ENCODE measurements at regions not wholly inside any gene's neighbourhood (a gene's known extent, or its start where the extent isn't known, plus 50 kb on each side); places are given as distances from the start of the nearest gene placed in this dataset.
"Not testable (repeated sequence)": the region's sequence is repeated elsewhere in the genome, so short reads cannot be mapped to it uniquely, and the experiment has no call there.

DNA sequence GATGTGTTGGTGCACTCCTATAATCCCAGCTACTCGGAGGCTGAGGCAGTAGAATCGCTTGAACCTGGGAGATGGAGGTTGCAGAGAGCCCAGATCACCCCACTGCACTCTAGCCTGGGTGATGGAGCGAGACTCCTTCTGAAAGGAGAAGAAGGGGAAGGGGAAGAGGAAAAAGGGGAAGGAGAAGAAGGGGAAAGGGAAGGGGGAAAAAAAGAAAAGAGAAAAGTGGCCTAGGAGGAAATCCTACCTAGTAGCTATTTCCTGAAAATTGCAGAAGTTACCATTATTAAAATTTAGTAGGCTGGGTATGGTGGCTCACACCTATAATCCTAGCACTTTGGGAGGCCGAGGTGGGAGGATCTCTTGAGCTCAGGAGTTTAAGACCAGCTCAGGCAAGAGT is 67.4 kb downstream of the ARRDC3 start:
- Mint-ChIP-seq H3K4me3 (no peak overlapping the region), H3K27ac (no peak overlapping the region), H3K27me3 (peaks cover 8% of the 10 kb centered on the region), H3K4me1 (peaks cover 53% of the 10 kb centered on the region), H3K36me3 (peaks cover 2% of the 10 kb centered on the region), H3K9me3 (no peaks in the 10 kb centered on the region)
- CTCF ChIA-PET, result interaction anchor here (0.8 to 1.7 kb wide), 3 partner anchors 11 to 92 kb away, joined by 3 to 6 read pairs (median 4); no protein-coding TSS in a partner anchor
- DNase-seq, result no peak

DNA sequence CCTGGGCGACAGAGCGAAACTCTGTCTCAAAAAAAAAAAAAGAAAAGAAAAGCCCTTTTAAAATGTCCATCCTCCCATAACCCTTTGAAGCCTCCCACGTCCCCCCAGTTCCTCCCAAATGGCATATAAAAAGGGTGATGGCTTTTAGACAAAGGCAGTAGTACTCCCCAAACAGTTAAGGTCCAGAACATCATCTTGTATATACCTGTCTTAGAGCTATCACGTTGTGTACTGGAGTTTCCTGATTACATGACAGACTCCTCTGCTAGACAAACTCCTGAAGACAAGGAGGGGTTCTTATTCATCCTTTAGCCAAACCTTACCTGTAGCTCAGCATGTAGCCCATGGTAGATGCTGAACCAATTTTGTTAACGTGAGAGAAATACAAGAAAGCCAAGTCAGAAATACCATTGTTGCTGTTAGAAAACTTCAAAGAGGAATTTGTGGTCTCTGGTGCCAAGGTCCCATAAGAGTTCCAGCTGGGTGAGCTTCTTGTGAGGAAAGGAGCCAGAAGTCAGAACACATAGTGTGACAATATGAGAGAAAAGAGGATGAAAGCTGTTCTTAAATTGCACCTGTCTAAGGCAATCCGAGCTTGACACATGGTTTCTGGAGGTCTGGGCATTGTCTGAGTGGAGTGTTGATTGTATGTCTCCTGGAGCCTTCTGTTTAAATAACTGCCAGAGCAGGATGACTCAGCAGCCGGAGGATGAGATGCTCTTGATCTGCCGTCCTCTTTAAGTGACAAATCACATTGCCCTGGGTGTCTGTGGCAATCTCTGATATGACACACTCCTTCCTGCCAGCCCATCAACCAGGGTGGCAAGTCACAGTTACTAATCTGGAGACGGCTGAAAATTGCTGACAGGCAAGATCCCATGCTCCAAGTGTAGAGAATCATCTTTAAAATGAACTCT is 69.1 kb downstream of the ARRDC3 start:
- peaks cover 4% of the 10 kb centered on the region for H3K36me3 Mint-ChIP-seq
- H3K4me1 Mint-ChIP-seq, result peaks cover 59% of the 10 kb centered on the region
- H3K27ac Mint-ChIP-seq, result peak overlapping the region; percentile 87
- DNase-seq, result peak; percentile 84
- CTCF ChIA-PET, result interaction anchor here (1.2 to 4.3 kb wide), 4 partner anchors 66 to 105 kb away, joined by 3 to 33 read pairs (median 4); partner anchors contain the start of gene ARRDC3
- peak overlapping the region; percentile 36 for H3K4me3 Mint-ChIP-seq
- peaks cover 8% of the 10 kb centered on the region for H3K27me3 Mint-ChIP-seq
- H3K9me3 Mint-ChIP-seq, result no peaks in the 10 kb centered on the region

DNA sequence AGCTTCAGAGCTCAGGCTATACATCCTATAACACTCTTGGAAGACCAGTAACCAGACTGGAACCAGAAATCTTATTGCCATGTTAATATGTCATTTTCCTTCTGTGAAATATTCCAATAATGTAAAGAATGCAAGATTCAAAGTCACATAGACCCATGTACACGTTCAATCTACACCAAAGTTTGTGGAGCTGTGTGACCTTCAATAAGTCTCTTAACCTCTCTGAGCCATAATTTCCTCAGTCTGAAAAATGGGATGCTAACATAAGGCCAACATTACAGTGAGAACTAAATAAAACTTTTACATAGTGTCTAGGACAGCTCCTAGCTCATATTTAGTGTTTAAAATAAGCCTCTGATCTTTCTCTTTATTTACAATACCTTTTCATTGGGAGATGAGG is 70.4 kb downstream of the ARRDC3 start:
- H3K27me3 Mint-ChIP-seq, result peaks cover 4% of the 10 kb centered on the region
- DNase-seq, result no peak
- CTCF ChIA-PET, result interaction anchor here (1.4 to 4.3 kb wide), 2 partner anchors 70 to 73 kb away, joined by 3 to 33 read pairs; partner anchors contain the start of gene ARRDC3
- no peaks in the 10 kb centered on the region for H3K9me3 Mint-ChIP-seq
- peaks cover 55% of the 10 kb centered on the region for H3K4me1 Mint-ChIP-seq
- peak overlapping the region; percentile 89 for H3K27ac Mint-ChIP-seq
- H3K4me3 Mint-ChIP-seq, result no peak overlapping the region
- H3K36me3 Mint-ChIP-seq, result peaks cover 4% of the 10 kb centered on the region

DNA sequence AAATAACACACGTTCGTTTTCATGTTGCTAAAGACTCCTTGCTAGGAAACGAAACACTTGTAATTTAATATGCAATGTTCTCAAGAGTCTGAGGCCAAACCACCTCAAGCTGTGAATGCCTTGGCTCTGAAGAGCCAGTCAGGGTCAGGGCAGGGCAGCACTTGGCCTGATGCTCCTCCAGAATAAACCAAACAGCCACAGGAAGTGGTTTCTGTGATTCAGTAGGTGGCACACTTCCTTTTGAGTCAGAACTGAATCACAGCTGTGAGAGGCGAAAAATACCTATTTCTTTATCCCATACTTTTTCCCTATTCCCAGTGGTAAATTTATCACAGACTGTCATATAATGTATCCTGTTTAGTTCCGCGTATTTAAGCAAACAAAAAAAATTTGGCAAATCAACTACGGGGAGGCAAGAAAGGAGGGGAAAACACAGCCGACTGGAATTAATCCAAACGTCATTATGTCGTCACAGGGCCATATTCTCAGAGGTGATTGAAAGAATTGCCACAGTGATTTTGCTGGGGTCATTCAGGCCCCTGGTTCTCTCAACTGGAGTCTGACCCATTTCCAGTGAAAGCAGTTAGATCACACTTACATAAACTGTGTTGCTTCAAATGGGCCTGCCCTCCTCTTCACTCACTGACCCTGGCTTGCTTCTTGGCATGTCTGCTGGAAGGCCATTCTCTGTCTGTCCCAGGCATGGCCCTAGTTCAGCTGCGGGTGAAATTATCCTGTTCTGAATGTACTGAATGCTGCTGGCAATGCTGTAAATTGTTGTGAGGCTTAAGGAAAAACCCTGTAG is 71.2 kb downstream of the ARRDC3 start:
- H3K27ac Mint-ChIP-seq, result peak overlapping the region; percentile 89
- H3K36me3 Mint-ChIP-seq, result peaks cover 4% of the 10 kb centered on the region

DNA sequence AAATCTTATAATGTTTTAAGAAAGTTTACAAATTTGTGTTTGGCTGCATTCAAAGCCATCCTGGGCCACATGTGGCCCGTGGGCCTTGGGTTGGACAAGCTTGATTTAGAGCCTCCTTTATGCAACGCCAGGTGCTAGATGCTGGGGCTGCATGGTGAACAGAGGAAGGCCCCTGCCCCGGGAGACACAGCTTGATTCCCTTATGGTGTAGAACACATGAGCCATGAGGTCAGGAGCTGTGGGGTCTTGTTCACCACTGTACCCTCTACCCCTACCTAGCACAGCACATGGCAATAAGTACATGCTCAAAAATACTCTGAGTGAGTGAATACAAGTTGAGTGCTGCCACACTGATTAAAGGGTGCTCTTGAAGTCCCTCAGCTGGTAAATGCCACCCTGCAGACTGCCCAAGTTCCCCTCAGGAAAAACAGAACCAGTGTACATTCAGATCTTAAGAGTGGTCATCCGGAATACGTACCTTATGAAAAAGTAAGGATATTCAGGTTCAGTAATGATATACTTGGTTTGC is 71.9 kb downstream of the ARRDC3 start:
- H3K27ac Mint-ChIP-seq, result peak overlapping the region; percentile 89
- no peaks in the 10 kb centered on the region for H3K9me3 Mint-ChIP-seq
- peaks cover 4% of the 10 kb centered on the region for H3K27me3 Mint-ChIP-seq
- DNase-seq, result no peak
- H3K4me3 Mint-ChIP-seq, result peak overlapping the region; percentile 34
- peaks cover 55% of the 10 kb centered on the region for H3K4me1 Mint-ChIP-seq
- H3K36me3 Mint-ChIP-seq, result peaks cover 4% of the 10 kb centered on the region
- CTCF ChIA-PET, result interaction anchor here (0.7 to 4.3 kb wide), 5 partner anchors 30 to 91 kb away, joined by 3 to 33 read pairs (median 3); no protein-coding TSS in a partner anchor

More for the DNA sequence above, 71.2 kb downstream of the ARRDC3 start:
- CTCF ChIA-PET, result interaction anchor here (0.7 to 4.3 kb wide), 5 partner anchors 31 to 92 kb away, joined by 3 to 33 read pairs (median 3); no protein-coding TSS in a partner anchor
- no peaks in the 10 kb centered on the region for H3K9me3 Mint-ChIP-seq
- H3K27me3 Mint-ChIP-seq, result peaks cover 4% of the 10 kb centered on the region
- peaks cover 55% of the 10 kb centered on the region for H3K4me1 Mint-ChIP-seq
- H3K4me3 Mint-ChIP-seq, result peak overlapping the region; percentile 34
- peak; percentile 76 for DNase-seq

DNA sequence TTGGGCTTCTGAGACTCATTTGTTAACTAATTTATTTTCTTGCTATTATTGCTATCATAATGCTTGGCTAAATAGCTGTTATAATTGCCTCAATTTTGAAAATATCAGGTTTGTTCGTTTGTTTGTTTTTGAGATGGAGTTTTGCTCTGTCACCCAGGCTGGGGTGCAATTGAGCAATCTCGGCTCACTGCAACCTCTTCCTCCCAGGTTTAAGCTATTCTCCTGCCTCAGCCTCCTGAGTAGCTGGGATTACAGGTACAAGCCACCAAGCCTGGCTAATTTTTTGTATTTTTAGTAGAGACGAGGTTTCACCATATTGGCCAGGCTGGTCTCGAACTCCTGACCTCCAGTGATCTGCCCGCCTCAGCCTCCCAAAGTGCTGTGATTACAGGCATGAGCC is 75.0 kb downstream of the ARRDC3 start:
- H3K27ac Mint-ChIP-seq, H3K36me3 Mint-ChIP-seq, DNase-seq, H3K27me3 Mint-ChIP-seq, H3K4me3 Mint-ChIP-seq, H3K9me3 Mint-ChIP-seq: not testable (repeated sequence)
- peaks cover 31% of the 10 kb centered on the region for H3K4me1 Mint-ChIP-seq
- CTCF ChIA-PET, result interaction anchor here (1.2 kb wide), 1 partner anchor 77 kb away, joined by 3 read pairs; no protein-coding TSS in a partner anchor

DNA sequence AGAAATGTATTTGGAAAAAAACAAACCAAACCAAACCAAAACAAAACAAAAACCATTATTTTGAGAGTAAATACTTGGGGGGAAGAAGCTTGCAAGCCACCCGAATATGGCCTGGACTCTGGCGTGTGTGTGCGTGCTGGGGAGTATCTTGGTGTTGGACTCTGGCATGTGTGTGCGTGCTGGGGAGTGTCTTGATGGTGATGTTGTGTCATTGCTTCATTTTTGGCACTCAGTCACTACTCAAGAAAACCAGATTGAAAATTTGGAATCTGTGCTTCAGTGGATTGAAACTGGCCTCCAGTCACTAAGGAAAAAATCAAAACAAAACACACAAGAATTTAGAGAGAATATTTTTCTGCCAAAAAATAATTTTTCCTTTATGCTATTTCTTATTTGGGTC is 76.1 kb downstream of the ARRDC3 start:
- Mint-ChIP-seq H3K9me3 (no peaks in the 10 kb centered on the region), H3K27ac (no peak overlapping the region), H3K4me1 (peaks cover 20% of the 10 kb centered on the region), H3K27me3 (no peaks in the 10 kb centered on the region), H3K4me3 (no peak overlapping the region), H3K36me3 (peaks cover 4% of the 10 kb centered on the region)
- DNase-seq, result no peak
- CTCF ChIA-PET, result no interaction called here

DNA sequence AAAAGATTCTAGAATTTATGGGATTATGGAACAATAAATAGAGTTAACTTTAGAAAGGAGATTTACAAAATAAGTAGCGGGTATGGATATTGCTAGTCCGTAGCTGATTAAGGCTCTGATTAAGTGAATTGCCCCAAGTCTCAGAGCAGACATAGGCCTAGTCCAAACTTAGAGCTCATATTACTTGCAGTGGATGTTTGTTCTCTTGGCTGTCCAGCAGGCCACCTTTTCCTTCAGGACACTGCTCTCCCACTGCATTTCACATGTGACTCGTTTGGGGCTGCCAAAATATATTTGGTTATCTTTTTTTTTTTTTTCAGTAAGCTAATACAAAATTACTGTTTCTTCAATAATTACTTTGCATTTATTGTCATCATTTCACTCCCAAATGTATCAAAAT is 76.6 kb downstream of the ARRDC3 start:
- Mint-ChIP-seq H3K4me1 (peaks cover 14% of the 10 kb centered on the region), H3K4me3 (no peak overlapping the region), H3K36me3 (peaks cover 4% of the 10 kb centered on the region), H3K27me3 (no peaks in the 10 kb centered on the region), H3K27ac (no peak overlapping the region), H3K9me3 (no peaks in the 10 kb centered on the region)
- DNase-seq, result no peak
- CTCF ChIA-PET, result no interaction called here

DNA sequence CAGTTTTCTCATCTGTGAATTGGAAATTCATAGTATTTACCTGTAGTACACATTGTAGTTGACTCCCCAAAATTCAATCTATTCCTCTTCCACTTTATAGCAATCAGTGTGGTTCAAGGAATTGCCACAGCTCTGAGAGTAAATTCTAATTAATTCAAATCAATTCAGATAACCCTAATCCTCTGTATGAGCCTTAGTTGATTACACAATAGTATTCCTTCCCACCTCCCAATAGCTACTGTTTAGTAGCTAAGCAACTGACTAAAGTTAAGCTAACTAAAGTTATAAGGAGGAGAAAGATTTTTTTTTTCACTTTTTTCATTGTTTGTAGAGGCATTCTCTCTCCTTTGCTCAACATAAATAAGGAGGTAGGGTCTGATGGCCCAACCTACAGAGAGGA is 77.5 kb downstream of the ARRDC3 start:
- DNase-seq, result no peak
- H3K9me3 Mint-ChIP-seq, result no peaks in the 10 kb centered on the region
- H3K27me3 Mint-ChIP-seq, result no peaks in the 10 kb centered on the region
- no peak overlapping the region for H3K27ac Mint-ChIP-seq
- no peak overlapping the region for H3K4me3 Mint-ChIP-seq
- CTCF ChIA-PET, result interaction anchor here (0.5 kb wide), 1 partner anchor 112 kb away, joined by 3 read pairs; no protein-coding TSS in a partner anchor
- H3K4me1 Mint-ChIP-seq, result peaks cover 6% of the 10 kb centered on the region
- H3K36me3 Mint-ChIP-seq, result peaks cover 2% of the 10 kb centered on the region

DNA sequence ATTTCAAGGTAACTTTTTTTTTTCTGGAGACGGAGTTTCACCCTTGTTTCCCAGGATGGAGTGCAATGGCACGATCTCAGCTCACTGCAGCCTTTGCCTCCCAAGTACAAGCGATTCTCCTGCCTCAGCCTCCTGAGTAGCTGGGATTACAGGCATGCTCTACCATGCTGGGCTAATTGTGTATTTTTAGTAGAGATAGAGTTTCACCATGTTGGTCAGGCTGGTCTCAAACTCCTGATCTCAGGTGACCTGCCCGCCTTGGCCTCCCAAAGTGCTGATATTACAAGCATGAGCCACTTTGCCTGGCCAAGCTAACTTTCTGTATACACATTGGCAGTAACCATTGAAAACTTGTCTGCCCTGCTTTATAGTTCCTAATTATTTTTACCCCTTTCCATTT is 79.1 kb downstream of the ARRDC3 start:
- not testable (repeated sequence) for H3K36me3 Mint-ChIP-seq, H3K9me3 Mint-ChIP-seq, H3K4me3 Mint-ChIP-seq, H3K4me1 Mint-ChIP-seq, H3K27me3 Mint-ChIP-seq, DNase-seq, H3K27ac Mint-ChIP-seq
- CTCF ChIA-PET, result interaction anchor here (0.8 kb wide), 1 partner anchor 80 kb away, joined by 3 read pairs; no protein-coding TSS in a partner anchor

DNA sequence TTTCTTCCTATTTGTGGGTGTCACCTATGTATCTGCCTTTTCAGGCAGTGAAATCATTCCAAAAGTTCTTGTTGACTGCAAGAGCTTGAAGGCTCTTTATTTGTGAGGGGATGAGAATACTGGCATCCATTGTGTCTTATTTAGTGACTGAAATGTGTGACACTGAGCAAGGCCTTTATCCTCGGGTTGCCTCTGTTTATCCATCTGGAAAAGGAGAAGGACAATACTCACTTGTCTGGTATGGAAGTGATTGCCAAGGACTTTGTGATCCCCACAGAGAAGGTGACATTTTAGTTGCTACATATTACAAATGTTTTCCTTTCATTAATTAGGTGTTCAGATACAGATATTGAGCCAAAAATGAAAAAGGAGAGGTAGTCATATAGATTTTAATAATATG is 80.2 kb downstream of the ARRDC3 start:
- Mint-ChIP-seq H3K4me1 (no peaks in the 10 kb centered on the region), H3K36me3 (no peaks in the 10 kb centered on the region), H3K27ac (no peak overlapping the region), H3K4me3 (no peak overlapping the region), H3K27me3 (no peaks in the 10 kb centered on the region), H3K9me3 (no peaks in the 10 kb centered on the region)
- no peak for DNase-seq
- CTCF ChIA-PET, result no interaction called here

DNA sequence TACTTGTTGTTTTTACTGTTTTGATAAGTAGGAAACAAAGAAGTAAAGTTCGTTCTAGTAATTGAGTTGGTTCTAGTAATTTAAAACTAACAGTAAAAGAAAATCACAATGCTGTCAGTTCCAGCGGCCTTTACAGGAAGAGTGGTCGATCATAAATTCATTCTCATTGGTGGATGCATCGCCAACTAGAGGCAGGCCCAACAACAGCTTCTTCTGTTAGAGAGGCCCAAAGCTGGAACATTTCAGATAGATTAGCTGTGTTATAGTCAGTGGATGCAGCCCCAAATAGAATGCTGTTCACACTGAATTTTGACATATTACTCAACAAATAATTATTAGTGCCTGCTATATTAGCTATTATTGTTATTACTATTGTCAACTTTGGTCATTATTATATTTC is 80.8 kb downstream of the ARRDC3 start:
- CTCF ChIA-PET, result no interaction called here
- DNase-seq, result no peak
- Mint-ChIP-seq H3K36me3 (no peaks in the 10 kb centered on the region), H3K27ac (no peak overlapping the region), H3K4me3 (no peak overlapping the region), H3K4me1 (no peaks in the 10 kb centered on the region), H3K27me3 (no peaks in the 10 kb centered on the region), H3K9me3 (no peaks in the 10 kb centered on the region)

DNA sequence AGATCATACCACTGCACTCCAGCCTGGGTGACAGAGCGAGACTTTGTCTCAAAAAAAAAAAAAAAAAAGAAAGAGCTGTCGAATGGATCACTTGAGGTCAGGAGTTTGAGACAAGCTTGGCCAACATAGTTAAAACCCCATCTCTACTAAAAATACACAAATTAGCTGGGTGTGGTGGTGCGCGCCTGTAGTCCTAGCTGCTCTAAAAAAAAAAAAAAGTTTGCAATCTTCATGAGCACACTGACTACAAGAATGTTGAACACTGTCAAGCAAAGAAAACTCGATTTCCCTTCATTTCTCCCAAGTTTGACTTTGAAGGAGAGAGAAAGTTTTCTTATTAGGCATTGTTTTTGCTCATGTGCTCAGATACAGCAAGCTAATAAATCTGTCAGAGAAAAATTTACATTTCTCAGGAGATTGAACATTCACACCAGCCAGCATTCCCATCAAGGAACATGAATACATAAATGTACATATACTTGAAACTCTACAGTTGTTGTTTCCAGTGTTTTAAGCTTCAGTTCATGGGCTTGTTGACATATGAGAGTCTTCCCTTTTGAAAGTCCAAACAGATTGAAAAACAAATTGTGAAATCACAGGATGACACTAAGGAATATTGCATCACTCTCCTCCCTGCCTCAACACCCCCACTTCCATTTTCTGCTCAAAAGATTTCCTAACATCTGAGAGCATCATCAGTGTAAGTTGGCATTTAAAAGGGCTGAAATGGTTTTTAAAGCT is 81.8 kb downstream of the ARRDC3 start:
- DNase-seq, result no peak

More for the DNA sequence above, 81.8 kb downstream of the ARRDC3 start:
- Mint-ChIP-seq H3K9me3 (no peaks in the 10 kb centered on the region), H3K27me3 (no peaks in the 10 kb centered on the region), H3K4me3 (no peak overlapping the region), H3K36me3 (no peaks in the 10 kb centered on the region), H3K4me1 (no peaks in the 10 kb centered on the region), H3K27ac (no peak overlapping the region)
- CTCF ChIA-PET, result interaction anchor here (0.6 to 1.1 kb wide), 3 partner anchors 54 to 198 kb away, joined by 3 to 4 read pairs (median 3); no protein-coding TSS in a partner anchor

All from activated naive CD4-positive, alpha-beta T cell treated with anti-CD3 and anti-CD28 coated beads, Interleukin-2, amount 10 ng/mL, durations not matched to agents 7 days and 5 days (primary cell).